Hematopoietic multipotent progenitor cell (in vitro differentiated cells): ENCODE measurements at regions not wholly inside any gene's neighbourhood (a gene's known extent, or its start where the extent isn't known, plus 50 kb on each side); places are given as distances from the start of the nearest gene placed in this dataset.
A peak's percentile ranks its signal among the peaks of the same experiment; 100 is the strongest.

Experiments used
- DNase-seq, 3 donors: peaks; one replicate each; pipeline ENCODE4 v3.0.0-alpha.2; 2011 to 2015; ENCODE audit warnings: low read depth in 2 of 3, low spot score in 2 of 3

DNA sequence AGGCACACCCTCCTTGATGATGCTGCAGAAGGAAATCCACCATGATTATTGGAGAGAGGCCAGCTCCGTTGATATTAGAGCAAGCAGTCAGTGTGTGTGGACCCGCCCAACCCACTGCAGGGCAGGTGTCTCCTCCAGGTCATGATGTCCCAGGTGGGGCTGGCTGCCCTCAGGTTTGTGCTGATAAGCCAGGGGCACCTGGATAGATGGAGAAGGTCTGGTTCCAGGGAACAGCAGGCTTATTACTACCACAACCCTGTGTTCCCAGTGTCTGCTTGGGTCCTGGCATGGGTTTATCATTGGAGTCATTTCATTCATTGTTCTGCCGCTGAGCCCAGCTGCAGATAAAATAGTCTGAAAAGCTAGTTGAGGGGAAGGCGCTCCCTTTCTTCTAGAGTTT is 181.1 kb upstream of the NECTIN1 start:
- no peak for DNase-seq

DNA sequence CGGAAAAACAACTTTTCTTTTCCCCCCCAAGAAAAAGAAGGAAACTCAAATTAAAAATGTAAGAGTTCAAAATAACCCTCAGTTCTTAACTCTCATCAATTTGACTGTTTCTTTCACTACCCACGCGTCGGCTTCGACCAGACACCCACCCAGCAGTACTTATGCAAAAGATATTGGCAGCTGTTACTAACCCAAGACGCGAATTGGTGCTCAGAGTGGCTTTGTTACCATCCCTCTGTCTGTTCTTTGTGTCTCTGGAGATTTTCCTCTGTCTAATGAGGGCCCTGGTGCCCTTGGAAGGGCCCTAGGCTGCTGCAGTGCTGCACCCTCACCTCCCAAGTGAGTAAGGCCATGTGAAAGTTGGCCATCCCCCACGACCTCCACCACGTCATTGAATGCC is 180.5 kb upstream of the NECTIN1 start:
- no peak for DNase-seq

DNA sequence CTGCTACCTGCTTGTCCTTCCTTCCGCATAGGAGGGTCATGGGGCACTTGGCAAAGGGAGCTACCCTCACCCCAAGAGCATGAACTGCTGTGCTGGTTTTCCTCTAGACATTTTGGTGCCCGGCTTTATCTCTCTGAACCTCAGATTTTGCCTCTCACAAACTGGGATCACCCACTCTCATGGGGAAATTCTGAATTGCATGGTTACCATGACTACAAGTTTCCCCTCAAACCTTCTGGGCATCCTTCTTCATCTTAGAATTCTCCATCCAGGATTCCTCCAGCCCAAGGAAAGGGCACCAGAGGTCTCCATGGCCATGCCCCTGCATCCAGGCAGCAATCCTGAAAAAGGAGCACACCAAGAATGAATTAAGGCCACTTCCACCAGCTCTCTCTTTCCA is 180.1 kb upstream of the NECTIN1 start:
- DNase-seq: no peak

DNA sequence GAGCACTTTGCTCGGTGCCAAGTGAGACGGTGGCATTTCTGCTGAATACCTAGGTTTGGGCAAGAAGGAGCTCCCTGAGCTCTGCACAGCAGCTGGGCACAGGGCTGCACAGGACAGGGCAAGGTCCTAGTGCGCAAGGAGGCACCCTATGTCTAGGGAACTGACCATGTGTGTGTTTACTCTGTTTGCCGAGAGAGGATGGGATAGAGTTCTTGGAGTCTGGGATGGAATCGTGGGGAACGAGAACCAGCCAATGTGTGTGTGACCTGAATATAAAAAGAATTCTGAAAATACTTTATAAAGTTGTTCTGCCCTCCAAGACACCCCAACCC is 179.5 kb upstream of the NECTIN1 start:
- no peak for DNase-seq

DNA sequence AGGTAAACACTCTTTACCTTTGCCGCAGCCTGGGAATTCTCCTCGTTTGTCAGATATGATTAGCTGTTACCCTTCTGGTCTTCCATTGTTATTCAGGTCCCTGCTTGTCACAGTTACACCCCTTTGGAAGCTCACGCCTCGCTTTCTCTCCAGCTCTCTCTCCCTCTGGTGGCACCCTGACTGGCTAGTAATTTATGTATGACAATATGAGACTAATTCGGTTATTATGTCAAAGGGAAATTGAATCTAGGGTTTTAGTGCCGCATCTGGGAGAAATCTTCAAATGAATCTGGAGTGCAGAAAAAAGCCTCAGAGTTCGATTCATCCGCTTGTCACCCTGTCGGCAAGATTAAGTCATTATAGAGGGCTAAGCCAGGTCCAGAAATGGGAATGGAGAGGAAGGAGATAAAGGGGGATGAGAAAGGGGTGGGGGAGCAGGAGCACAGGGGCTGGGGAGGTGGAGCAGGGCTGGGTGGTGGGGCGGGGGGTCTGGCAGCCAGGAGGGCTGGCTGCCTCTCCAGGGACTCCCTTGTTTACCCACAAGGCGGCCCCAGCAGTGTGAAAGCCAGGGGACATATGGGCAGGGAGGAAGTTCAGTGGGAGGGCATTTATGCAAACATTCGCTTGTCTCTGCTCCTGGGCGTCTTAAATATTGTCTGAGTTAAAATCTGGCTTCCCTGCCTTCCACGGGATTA is 179.0 kb upstream of the NECTIN1 start:
- peak in 2 of 3 donors; percentile 7 to 28 for DNase-seq

DNA sequence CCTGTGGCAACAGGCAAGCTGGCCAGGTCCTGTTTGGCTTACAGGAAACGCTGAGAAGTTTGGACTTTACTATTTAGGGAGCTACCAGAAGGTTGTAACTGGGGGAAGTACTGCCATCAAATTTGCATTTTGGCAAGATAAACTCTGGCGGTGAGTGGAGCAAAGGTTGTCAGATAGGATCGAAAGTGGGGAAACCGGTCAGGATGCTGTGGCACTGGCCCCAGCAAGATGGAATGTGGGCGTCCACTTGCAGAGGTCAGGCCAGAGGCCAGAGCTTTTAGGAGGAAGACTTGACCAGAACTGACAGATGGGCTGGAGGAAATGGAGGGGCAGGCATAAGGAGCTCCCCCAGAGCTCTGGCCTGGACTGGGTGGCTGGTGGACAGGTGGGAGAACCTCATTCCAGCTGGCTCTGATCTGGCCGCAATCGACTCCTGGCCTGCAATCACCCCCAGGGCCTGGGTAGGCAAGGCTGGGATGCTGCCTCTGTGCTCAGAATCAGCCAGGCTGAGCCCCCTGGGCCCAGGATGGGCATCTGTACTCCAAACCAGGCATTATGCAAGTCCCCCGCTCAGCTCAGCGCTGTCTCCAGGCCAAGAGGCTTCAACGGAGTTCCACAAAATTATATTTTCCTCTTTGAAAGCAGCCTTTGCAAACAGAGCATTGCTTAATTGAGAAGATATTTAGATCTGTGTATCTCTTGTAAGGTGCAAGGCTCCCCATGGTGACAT is 178.3 kb upstream of the NECTIN1 start:
- DNase-seq: no peak

DNA sequence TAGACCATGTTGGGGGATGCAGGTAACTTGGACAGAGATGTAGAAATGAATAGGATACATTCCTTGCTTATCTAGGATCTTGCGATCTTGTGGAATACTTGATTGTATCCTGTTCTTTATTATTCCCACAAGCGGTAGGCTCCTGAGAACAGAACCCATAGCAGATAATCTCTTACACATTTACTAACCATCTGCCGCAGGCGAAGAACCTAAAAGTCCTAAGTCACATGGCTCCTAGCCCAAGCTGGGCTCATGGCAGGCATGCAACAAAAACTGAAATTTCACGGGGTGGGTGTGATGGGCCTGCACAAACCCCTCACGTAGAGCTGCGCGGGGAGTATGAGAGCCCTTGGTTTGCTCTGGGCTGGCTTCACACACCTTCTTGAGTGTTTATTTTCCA is 177.4 kb upstream of the NECTIN1 start:
- DNase-seq: no peak

DNA sequence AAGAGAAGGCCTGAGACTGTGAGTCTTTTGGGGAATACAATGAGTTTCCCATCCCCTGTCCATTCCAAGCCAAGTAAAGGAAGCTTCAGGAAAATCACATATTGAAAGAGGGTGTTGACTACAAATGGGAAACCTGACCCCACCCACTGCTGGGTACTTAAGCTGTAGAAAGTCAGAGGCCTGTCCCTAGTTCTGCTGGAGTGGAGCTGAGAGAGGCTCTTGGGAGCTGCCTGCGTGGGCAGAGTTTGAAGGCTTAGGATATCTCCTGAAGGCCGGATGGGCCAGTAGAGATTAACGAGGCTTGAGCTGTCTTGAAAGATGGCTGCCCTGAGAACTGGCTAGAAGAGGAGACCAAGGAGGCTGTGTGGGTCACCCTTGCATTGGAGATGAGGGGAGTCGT is 176.2 kb upstream of the NECTIN1 start:
- DNase-seq: no peak

DNA sequence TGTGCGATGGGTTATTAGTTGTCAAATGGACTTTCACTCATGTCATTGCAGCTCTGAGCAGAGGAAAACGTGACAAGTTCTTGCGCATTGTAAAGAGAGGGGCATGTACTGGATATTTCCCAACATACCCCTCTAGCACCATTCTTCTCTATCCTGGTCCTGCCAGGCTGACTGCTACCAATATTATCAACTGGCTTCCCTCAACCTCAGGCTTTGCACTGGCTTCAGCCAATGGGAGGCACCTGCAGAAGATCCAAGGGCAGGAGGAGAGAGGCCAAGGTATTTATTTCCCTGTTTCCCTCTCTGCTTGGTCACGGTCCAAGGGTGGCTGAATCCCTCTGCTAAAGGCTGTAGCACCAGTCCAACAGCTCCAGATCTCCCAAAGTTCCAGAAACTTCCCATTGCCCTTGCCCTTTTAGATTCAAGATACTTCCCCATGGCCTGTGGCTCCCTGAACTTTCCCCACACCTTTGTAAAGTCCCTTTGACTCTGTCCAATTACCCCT is 175.6 kb upstream of the NECTIN1 start:
- DNase-seq: no peak

DNA sequence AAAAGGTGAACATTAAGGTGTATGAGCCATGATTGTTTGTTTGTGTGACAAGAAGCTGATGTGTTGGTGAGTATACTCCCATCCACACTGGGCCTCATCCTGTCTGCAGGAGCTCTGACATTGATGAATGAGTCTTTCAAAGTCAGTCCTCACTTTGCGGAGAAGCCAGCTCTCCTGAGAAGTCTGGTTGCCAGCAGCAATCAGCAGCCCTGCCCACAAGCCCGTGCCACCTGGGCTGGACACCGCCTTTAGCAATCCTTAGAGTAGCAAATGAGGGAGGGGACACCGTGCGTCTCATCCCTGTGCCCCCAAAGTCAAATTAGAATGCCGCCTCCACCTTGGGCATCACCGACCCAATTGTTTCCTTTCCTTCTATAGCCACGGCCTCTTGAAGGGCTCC is 174.8 kb upstream of the NECTIN1 start:
- no peak for DNase-seq

DNA sequence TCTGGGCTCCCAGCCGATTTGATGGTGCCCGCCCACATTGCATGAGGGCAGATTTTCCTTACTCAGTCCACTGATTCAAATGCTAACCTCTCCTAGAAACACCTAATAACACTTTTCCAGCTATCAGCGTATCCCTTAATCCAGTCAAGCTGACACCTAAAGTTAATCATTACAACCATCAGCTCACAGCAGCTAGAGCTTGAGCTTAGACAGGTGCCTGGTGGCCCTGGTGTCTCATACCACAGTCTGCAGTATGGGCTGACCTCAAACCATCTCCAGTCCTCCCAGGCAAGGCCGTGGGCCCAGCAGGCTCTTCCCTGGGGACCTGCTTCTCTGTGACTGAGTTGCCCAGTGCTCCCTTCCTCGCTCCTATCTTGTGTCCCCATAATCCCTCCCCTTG is 174.4 kb upstream of the NECTIN1 start:
- no peak for DNase-seq

DNA sequence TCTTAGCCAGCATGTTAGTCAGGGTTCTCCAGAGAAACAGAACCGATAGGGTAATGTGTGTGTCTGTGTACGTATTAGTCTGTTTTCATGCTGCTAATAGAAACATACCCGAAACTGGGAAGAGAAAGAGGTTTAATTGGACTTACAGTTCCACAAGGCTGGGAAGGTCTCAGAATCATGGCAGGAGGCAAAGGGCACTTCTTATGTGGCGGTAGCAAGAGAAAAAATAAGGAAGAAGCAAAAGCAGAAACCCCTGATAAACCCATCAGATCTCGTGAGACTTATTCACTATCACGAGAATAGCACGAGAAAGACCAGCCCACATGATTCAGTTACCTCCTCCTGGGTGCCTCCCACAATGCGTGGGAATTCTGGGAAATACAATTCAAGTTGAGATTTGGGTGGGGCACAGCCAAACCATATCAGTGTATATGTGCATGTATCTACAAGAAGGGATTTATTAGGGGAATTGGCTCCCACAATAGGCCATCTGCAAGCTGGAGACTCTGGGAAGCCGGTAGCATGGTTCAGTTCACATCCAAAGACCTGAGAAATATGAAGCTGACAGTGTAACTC is 173.7 kb upstream of the NECTIN1 start:
- no peak for DNase-seq

DNA sequence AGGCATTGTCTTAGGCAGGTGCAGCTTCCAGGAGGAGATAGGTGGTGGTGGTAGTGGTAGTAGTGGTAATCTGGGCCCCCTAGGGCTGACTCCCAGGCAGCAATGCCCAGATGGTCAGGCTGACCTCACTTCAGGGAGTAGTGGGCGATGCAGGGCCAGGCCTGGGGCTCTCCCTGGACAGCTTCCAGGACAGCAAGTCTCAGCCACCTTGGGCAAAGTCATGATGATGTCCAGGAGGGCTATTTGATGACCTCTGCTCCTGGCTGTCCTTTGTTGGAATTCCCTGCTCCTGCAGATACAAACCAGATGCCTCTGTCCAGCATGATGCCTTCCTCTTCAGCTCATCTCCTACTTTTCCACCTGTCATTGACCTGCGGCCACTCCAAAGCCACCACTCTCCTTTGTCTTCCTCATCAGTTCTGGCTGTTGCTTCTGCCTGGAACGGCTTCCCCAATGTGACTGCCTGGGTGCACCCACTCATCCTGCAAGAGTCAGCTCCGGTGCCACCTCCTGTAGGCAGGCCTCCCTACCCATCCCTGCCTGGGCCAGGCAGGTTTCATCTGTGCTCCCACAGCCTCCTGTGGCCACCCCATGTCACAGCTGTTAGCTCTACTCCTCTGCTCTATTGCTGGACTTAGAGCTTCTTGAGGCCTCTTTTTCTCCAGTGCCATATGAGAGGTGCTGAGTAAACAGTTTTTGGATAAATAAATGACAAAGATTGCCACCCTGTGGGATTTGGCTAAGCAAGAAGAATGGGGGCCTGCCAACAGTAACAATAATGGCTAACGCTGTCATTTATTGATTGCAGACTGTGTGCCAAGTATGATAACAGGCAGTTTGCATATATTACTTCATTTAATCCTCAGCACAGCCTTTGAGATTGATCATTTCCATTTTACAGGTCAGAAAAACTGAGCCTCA is 172.9 kb upstream of the NECTIN1 start:
- DNase-seq: no peak

DNA sequence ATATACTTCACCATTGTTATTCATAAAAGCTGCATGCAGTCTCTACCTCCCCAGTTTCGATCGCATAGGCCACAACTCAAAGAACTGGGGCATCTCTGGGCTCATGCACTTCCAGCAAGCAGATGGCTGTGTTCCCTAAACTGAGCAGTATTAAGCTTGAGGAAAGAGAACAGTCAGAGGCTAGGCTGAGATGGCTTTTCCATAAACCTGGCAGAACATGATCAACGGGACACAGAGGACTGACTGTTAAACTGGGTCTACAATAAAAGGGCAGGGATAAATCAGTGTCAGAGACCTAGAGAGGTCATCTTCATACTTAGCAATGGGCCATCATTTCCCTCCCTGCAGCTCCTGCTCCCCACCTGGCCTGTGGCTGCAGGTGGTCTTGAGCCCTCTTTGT is 171.0 kb upstream of the NECTIN1 start:
- no peak for DNase-seq

DNA sequence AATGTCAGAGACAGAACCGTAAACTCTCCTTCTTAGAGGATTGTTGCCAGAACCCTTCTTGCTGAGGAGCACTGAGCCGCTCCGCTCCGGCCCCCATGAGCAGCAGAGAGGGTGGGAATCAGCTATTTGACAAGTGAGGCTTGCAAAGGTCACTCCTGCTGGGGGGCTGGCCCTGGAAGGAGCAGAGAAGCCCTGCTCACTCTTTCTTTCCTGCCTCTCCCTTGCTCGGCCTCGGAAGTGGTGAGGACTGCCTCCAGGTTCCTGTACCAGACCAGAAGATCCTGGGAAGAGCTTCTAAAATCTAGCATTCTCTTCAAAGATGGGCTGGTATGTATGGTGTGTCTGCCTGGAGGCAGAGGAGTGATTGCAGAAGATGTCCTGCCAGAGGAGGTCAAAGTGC is 168.6 kb upstream of the NECTIN1 start:
- DNase-seq: no peak

DNA sequence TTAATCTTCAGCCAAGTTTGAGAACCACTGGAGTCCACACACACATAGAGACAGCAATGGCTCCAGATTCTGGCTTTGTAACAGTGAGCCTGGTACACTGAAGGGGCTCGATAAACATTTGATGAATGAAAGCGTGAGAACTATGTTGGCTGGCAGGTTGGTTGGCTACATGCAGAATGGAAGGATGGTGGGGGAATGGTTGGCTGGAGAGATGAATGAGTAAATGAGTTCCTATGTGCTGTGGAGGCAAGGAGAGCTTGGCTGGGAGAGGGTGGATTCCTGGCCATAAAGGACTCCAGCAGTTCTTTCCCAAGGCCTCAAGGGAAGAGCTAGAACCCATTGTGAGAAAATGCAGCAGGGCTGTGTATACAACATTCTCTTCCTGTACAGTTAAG is 168.0 kb upstream of the NECTIN1 start:
- DNase-seq: no peak

DNA sequence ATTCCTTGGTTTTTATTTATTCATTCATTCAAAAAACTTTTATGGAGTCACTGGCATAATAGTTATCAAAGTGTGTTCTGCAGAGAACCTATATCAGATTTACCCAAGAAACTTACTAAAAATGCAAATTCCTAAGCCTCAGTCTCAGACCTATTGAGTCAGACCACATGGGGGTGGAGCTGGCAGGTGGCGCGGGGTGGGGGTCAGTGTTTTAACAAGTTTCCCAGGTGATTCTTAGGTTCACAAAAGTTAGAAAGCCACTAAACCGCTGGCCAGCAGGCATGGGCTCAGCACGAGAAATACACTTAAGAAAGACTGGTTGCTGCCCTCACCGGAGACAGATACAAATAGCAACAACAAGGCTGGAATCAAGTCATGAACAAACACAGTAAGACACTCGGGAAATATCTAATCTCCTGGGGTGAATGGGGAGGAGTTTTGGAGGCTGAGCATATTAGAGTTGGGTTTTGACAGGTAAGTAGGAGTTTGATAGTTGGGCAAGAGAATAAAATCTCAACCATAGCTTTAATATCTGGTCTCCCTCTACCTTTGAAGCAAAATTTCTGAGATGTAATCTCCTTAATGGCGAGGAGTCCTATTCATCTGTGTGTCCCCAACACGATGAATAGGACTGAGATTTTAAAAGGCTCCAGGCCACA is 167.5 kb upstream of the NECTIN1 start:
- DNase-seq: no peak

DNA sequence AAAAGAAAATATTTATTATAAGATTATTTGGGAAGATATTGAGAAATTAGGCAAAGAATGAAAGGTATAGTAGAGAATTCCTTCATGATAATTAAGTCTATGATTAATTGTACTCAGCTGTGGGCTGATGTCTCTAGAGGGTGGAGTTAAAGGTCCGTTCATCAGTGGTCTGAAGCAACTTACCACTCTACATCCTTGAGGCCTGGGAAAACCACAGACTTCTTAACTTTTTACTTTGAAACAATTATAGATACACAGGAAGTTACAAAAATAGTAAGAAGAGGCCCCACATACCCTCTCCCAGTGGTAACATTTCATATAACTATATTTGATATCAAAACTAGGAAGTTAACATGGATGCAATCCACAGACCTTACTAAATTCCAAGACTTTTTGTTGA is 167.0 kb upstream of the NECTIN1 start:
- peak in 1 of 3 donors; percentile 27 for DNase-seq

DNA sequence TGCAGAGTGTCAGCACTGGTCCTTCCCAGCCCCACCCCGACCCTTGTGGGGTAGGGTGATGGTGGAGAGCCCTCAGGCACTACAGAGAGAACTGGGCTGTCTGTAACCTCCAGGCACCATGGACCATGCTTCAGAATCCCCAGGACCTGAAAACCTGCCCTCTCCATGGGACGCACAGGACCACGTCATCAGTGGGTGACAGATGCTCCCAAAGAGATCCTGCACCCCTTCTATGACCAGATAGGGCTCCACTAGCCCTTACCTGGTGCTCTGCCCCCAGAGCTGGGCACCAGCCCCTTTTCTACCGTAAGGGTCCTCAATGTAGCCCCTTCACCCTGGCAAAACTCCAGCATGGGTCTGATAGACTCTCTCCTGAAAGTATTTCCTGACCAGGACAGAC is 165.9 kb upstream of the NECTIN1 start:
- no peak for DNase-seq

DNA sequence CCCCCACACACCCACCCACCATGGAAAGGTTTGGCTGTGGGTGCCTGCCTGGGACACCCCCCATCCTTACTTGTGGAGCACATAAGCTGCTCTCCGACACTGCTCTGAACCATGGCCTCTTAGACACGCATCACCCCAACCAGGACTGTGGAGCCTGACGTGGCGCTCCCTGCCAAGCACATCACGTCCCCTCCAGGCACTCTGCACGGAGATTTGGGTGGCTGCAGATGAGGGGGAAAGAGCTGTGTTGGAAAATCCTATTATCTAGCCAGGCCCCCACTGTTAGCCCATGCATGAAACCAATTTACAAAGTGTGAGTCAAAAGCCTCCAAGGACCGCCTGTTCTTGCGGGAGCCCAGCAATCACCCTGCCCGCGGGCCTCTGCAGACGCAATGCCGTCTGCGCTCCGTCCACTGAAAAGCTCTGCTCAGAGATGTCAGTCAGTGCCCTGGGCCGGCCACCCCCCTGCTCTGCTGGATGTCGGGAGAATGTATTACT is 163.4 kb upstream of the NECTIN1 start:
- DNase-seq: no peak
